MM.1S (cell line): ENCODE measurements at regions not wholly inside any gene's neighbourhood (a gene's known extent, or its start where the extent isn't known, plus 50 kb on each side); places are given as distances from the start of the nearest gene placed in this dataset.

Experiments used
- DNase-seq: peaks from one replicate; pipeline ENCODE4 v3.0.0-alpha.2; 2015
- H2AFZ ChIP-seq: fragments of 300-600 bp; sonication (generic); 2 replicates; pipeline ENCODE4 v1.6.0; 2016; ENCODE audit warnings: antibody characterized with exemption, low read length
- H3F3A ChIP-seq: fragments of 300-600 bp; sonication (generic); 2 replicates; pipeline ENCODE4 v1.6.1; 2016; ENCODE audit warnings: mild to moderate bottlenecking, antibody characterized with exemption, low read length, moderate library complexity, mixed read lengths; ENCODE audit not compliant: insufficient read depth
- H3K27ac ChIP-seq: fragments of 300-600 bp; sonication (generic); 2 replicates; pipeline ENCODE4 v1.5.1; 2016; ENCODE audit warnings: mild to moderate bottlenecking, low read length
- H3K27me3 ChIP-seq: fragments of 300-600 bp; sonication (generic); replicated peaks from 2 replicates; pipeline ENCODE4 v1.6.0; 2016; ENCODE audit warnings: low read length; ENCODE audit not compliant: insufficient read depth
- H3K36me3 ChIP-seq: fragments of 300-600 bp; sonication (generic); replicated peaks from 2 replicates; pipeline ENCODE4 v1.6.1; 2016; ENCODE audit warnings: mild to moderate bottlenecking, low read length, mixed read lengths; ENCODE audit not compliant: insufficient read depth
- H3K4me1 ChIP-seq: fragments of 300-600 bp; sonication (generic); 2 replicates; pipeline ENCODE4 v1.6.1; 2016; ENCODE audit warnings: low read length, mixed read lengths
- H3K4me2 ChIP-seq: fragments of 300-600 bp; sonication (generic); 2 replicates; pipeline ENCODE4 v1.6.0; 2016; ENCODE audit warnings: low read depth, low read length
- H3K4me3 ChIP-seq: fragments of 300-600 bp; sonication (generic); 2 replicates; pipeline ENCODE4 v1.5.1; 2016; ENCODE audit warnings: low read length, mixed read lengths
- H3K79me2 ChIP-seq: fragments of 300-600 bp; sonication (generic); 2 replicates; pipeline ENCODE4 v1.6.1; 2016; ENCODE audit warnings: mixed run types, low read length, mixed read lengths
- H3K9ac ChIP-seq: fragments of 300-600 bp; sonication (generic); 2 replicates; pipeline ENCODE4 v1.6.1; 2016; ENCODE audit warnings: low read length, mixed read lengths
- H3K9me2 ChIP-seq: fragments of 300-600 bp; sonication (generic); replicated peaks from 2 replicates; pipeline ENCODE4 v1.6.1; 2016; ENCODE audit warnings: mild to moderate bottlenecking, low read length, mixed read lengths; ENCODE audit not compliant: insufficient read depth
- H3K9me3 ChIP-seq: fragments of 300-600 bp; sonication (generic); replicated peaks from 2 replicates; pipeline ENCODE4 v1.6.1; 2016; ENCODE audit warnings: mild to moderate bottlenecking, low read length, mixed read lengths; ENCODE audit not compliant: insufficient read depth
- H4K20me1 ChIP-seq: fragments of 300-600 bp; sonication (generic); 2 replicates; pipeline ENCODE4 v1.6.1; 2016; ENCODE audit warnings: mild to moderate bottlenecking, low read length, moderate library complexity, mixed read lengths; ENCODE audit not compliant: insufficient read depth
- EZH2 ChIP-seq: fragments of 300-600 bp; sonication (generic); optimal IDR thresholded peaks from 2 replicates; pipeline ENCODE3; 2017; ENCODE audit warnings: low read depth, mild to moderate bottlenecking, antibody characterized with exemption, low read length, mixed read lengths
- EZH2phosphoT487 ChIP-seq: fragments of 300-600 bp; sonication (generic); IDR thresholded peaks from 2 replicates; pipeline ENCODE4 v1.6.1; 2018; ENCODE audit warnings: antibody characterized with exemption, low read length
- TF ChIP-seq, protein P1 (sequence below): fragments of 300-600 bp; sonication (generic); IDR thresholded peaks from 2 replicates; pipeline ENCODE4 v1.5.1; 2016; ENCODE audit warnings: antibody characterized with exemption, low read length, mixed read lengths

DNA sequence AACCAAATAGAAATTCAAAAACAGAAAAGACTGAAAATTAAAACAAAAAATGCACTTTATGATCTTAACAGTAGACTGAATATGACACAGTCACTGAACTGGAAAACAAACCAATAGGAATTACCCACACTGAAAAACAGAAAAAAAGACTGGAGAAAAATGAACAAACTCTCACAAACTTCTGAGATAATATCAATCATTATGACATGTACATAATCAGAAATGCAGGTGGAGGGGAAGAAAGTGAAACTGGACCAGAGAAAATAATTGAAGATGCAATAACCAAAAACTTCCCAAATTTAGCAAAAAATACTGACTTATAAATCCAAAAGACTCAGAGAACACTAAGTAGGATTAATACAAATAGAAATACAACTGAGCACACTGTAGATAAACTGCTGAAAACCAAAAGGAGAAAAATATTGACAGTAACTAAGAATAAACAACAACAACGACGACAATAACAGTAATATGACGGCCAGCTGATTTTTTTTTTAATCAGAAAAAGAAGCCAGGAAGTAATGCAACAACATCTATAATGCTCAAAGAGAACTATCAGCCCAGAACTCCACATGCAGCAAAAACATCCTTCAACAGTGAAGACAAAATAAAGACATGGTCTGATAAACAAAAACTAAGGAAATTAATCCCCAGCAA, 108.1 kb downstream of the ZFAND4 start:
- H3K4me1 ChIP-seq, result no peaks in the 10 kb centered on the region

DNA sequence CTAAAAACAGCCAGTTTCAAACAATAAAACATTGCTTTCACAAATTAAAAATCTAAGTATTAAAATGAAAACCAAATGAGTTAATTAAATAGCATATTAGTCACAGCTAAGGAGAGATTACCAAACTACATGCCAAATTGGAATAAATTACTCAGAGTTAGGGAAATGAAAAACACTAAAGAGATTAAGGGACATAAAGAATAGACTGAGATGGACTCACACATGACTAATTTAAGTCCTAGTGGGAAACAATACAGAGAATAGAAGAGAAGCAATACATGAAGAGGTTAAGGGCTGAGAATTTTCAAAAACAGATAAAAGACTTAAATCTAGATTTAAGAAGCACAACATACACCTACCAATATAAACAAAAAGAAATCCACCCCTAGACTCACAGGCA, 110.6 kb downstream of the ZFAND4 start:
- Histone ChIP-seq H3K4me1 (peaks cover 10% of the 10 kb centered on the region), H3K4me2 (no peak overlapping the region), H3K9me2 (no peaks in the 10 kb centered on the region), H3K36me3 (no peaks in the 10 kb centered on the region), H3F3A (no peaks in the 10 kb centered on the region), H3K79me2 (peaks cover 6% of the 10 kb centered on the region), H2AFZ (no peak overlapping the region), H3K27me3 (no peaks in the 10 kb centered on the region), H4K20me1 (no peaks in the 10 kb centered on the region), H3K27ac (no peak overlapping the region), H3K9me3 (no peaks in the 10 kb centered on the region), H3K9ac (no peak overlapping the region), H3K4me3 (no peak overlapping the region)
- TF ChIP-seq EZH2, result no peak
- no peak for TF ChIP-seq EZH2phosphoT487
- TF ChIP-seq, protein P1, sequence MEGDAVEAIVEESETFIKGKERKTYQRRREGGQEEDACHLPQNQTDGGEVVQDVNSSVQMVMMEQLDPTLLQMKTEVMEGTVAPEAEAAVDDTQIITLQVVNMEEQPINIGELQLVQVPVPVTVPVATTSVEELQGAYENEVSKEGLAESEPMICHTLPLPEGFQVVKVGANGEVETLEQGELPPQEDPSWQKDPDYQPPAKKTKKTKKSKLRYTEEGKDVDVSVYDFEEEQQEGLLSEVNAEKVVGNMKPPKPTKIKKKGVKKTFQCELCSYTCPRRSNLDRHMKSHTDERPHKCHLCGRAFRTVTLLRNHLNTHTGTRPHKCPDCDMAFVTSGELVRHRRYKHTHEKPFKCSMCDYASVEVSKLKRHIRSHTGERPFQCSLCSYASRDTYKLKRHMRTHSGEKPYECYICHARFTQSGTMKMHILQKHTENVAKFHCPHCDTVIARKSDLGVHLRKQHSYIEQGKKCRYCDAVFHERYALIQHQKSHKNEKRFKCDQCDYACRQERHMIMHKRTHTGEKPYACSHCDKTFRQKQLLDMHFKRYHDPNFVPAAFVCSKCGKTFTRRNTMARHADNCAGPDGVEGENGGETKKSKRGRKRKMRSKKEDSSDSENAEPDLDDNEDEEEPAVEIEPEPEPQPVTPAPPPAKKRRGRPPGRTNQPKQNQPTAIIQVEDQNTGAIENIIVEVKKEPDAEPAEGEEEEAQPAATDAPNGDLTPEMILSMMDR, result no peak
- no peak for DNase-seq

More for the DNA sequence above, 108.1 kb downstream of the ZFAND4 start:
- no peak overlapping the region for H3K4me3 ChIP-seq
- no peaks in the 10 kb centered on the region for H3K27me3 ChIP-seq
- no peaks in the 10 kb centered on the region for H3F3A ChIP-seq
- H3K27ac ChIP-seq, result no peak overlapping the region
- no peak overlapping the region for H3K9ac ChIP-seq
- no peak overlapping the region for H2AFZ ChIP-seq
- H3K4me2 ChIP-seq, result no peak overlapping the region
- H3K9me2 ChIP-seq, result no peaks in the 10 kb centered on the region
- H3K9me3 ChIP-seq, result no peaks in the 10 kb centered on the region
- no peaks in the 10 kb centered on the region for H3K36me3 ChIP-seq
- TF ChIP-seq, protein P1, result no peak
- no peak for TF ChIP-seq EZH2
- DNase-seq, result no peak
- H3K79me2 ChIP-seq, result peaks cover 6% of the 10 kb centered on the region
- H4K20me1 ChIP-seq, result no peaks in the 10 kb centered on the region

GRCh38 chr10:45560262-45560661, 112.3 kb downstream of the ZFAND4 start:
- H3K27ac ChIP-seq, result no peak overlapping the region
- no peaks in the 10 kb centered on the region for H3F3A ChIP-seq
- H3K4me3 ChIP-seq, result no peak overlapping the region
- H3K36me3 ChIP-seq, result no peaks in the 10 kb centered on the region
- no peaks in the 10 kb centered on the region for H3K27me3 ChIP-seq
- peaks cover 10% of the 10 kb centered on the region for H3K4me1 ChIP-seq
- H3K4me2 ChIP-seq, result no peak overlapping the region
- H3K9me3 ChIP-seq, result no peaks in the 10 kb centered on the region
- H4K20me1 ChIP-seq, result no peaks in the 10 kb centered on the region
- no peak overlapping the region for H3K9ac ChIP-seq
- H2AFZ ChIP-seq, result no peak overlapping the region
- H3K79me2 ChIP-seq, result peaks cover 6% of the 10 kb centered on the region
- no peak for TF ChIP-seq EZH2
- no peak for TF ChIP-seq EZH2phosphoT487
- TF ChIP-seq, protein P1, result no peak
- no peak for DNase-seq
- no peaks in the 10 kb centered on the region for H3K9me2 ChIP-seq
